IMR-90 (cell line): ENCODE measurements at regions not wholly inside any gene's neighbourhood (a gene's known extent, or its start where the extent isn't known, plus 50 kb on each side); places are given as distances from the start of the nearest gene placed in this dataset.
A peak's percentile ranks its signal among the peaks of the same experiment; 100 is the strongest.

Experiments used
- ATAC-seq: fragments of 200-7000 bp; cut with Tn5 transposase; 2 replicates; pipeline ENCODE4 v1.9.1; 2020; ENCODE audit warnings: low read depth, mild to moderate bottlenecking, moderate library complexity
- BruUV-seq: library from RNA; stranded (reverse); fragments of 400-500 nt; replicated peaks from 2 replicates; lab custom pipeline; 2021; lab: Mats Ljungman, UMichigan
- CTCF ChIA-PET: fragments of 300-600 bp; formaldehyde crosslinking; extraction: SDS; loops from one replicate; lab custom pipeline; 2021; ENCODE audit warnings: antibody characterized with exemption; lab: Yijun Ruan, JAX
- POLR2A ChIA-PET: fragments of 300-600 bp; sonication (Branson Sonifier 250); formaldehyde crosslinking; loops from one replicate; lab custom pipeline; 2022; ENCODE audit warnings: antibody characterized with exemption; ENCODE audit not compliant: unreplicated experiment; lab: Charles Lee
- DNase-seq: peaks from one replicate; pipeline ENCODE4 v3.0.0; 2013
- H2AFZ ChIP-seq: replicated peaks from 2 replicates; pipeline ENCODE3; 2013; ENCODE audit warnings: low read length, mild to moderate bottlenecking; ENCODE audit not compliant: poor library complexity
- H2AK5ac ChIP-seq: 2 replicates; pipeline ENCODE4 v1.6.1; 2013; ENCODE audit warnings: low read depth, low read length, inconsistent platforms
- H2AK9ac ChIP-seq: replicated peaks from 2 replicates; pipeline ENCODE3; 2013; ENCODE audit warnings: mild to moderate bottlenecking, low read depth, low read length, moderate library complexity; ENCODE audit not compliant: poor library complexity
- H2BK120ac ChIP-seq: 2 replicates; pipeline ENCODE4 v1.6.1; 2013; ENCODE audit warnings: low read depth, low read length, inconsistent platforms
- H2BK15ac ChIP-seq: 3 replicates; pipeline ENCODE4 v1.6.1; 2013; ENCODE audit warnings: low read depth, low read length, inconsistent platforms
- H2BK20ac ChIP-seq: 2 replicates; pipeline ENCODE4 v1.6.1; 2013; ENCODE audit warnings: low read depth, mild to moderate bottlenecking, inconsistent platforms, low read length, moderate library complexity
- H2BK5ac ChIP-seq: 2 replicates; pipeline ENCODE4 v1.6.1; 2013; ENCODE audit warnings: mild to moderate bottlenecking, low read depth, low read length, inconsistent platforms; ENCODE audit not compliant: poor library complexity, severe bottlenecking
- H3K14ac ChIP-seq: replicated peaks from 2 replicates; pipeline ENCODE4 v1.6.1; 2013; ENCODE audit warnings: low read depth, low read length, inconsistent platforms
- H3K18ac ChIP-seq: 2 replicates; pipeline ENCODE4 v1.6.1; 2013; ENCODE audit warnings: low read depth, low read length, control low read depth
- H3K23ac ChIP-seq: 2 replicates; pipeline ENCODE4 v1.6.1; 2013; ENCODE audit warnings: low read depth, low read length, inconsistent platforms
- H3K27ac ChIP-seq: 2 replicates; pipeline ENCODE4 v1.5.1; 2013; ENCODE audit warnings: mild to moderate bottlenecking, control low read depth, low read length; ENCODE audit not compliant: insufficient read depth
- H3K27me3 ChIP-seq: 2 replicates; pipeline ENCODE4 v1.6.1; 2013; ENCODE audit warnings: low read length; ENCODE audit not compliant: control insufficient read depth, insufficient read depth
- H3K36me3 ChIP-seq: 2 replicates; pipeline ENCODE4 v1.6.1; 2013; ENCODE audit warnings: low read length, mixed read lengths; ENCODE audit not compliant: control insufficient read depth, insufficient read depth
- H3K4ac ChIP-seq: 2 replicates; pipeline ENCODE4 v1.6.1; 2013; ENCODE audit warnings: low read depth, low read length, inconsistent platforms
- H3K4me1 ChIP-seq: 2 replicates; pipeline ENCODE4 v1.6.1; 2013; ENCODE audit warnings: low read length, mixed read lengths; ENCODE audit not compliant: control insufficient read depth, insufficient read depth
- H3K4me2 ChIP-seq: 2 replicates; pipeline ENCODE4 v1.6.1; 2013; ENCODE audit warnings: low read depth, mild to moderate bottlenecking, control low read depth, low read length, moderate library complexity
- H3K4me3 ChIP-seq: 2 replicates; pipeline ENCODE4 v1.5.1; 2013; ENCODE audit warnings: low read depth, mild to moderate bottlenecking, control low read depth, low read length, moderate library complexity; ENCODE audit not compliant: insufficient read depth
- H3K56ac ChIP-seq: 2 replicates; pipeline ENCODE4 v1.6.1; 2013; ENCODE audit warnings: low read length, inconsistent platforms; ENCODE audit not compliant: insufficient read depth; ENCODE audit errors: extremely low read depth
- H3K79me1 ChIP-seq, 2 experiments: 2 replicates each; pipeline ENCODE4 v1.6.1; 2013; ENCODE audit warnings: low read length in 2 of 2, inconsistent platforms in 1 of 2, low read depth in 1 of 2
- H3K9ac ChIP-seq: 2 replicates; pipeline ENCODE4 v1.6.1; 2013; ENCODE audit warnings: low read depth, low read length, control low read depth
- H3K9me1 ChIP-seq: 2 replicates; pipeline ENCODE4 v1.6.1; 2013; ENCODE audit warnings: low read length, inconsistent platforms; ENCODE audit not compliant: insufficient read depth
- H3K9me3 ChIP-seq: 2 replicates; pipeline ENCODE4 v1.6.1; 2013; ENCODE audit warnings: low read length; ENCODE audit not compliant: control insufficient read depth, insufficient read depth
- H4K20me1 ChIP-seq: 2 replicates; pipeline ENCODE4 v1.6.1; 2013; ENCODE audit warnings: low read length, inconsistent platforms; ENCODE audit not compliant: insufficient read depth
- H4K5ac ChIP-seq: 2 replicates; pipeline ENCODE4 v1.6.1; 2013; ENCODE audit warnings: mild to moderate bottlenecking, low read depth, low read length, control low read depth
- H4K8ac ChIP-seq, 2 experiments: 2 replicates each; pipeline ENCODE4 v1.6.1; 2013; ENCODE audit warnings: low read depth in 2 of 2, low read length in 2 of 2, control low read depth in 1 of 2, inconsistent platforms in 1 of 2
- H4K91ac ChIP-seq: 2 replicates; pipeline ENCODE4 v1.6.1; 2013; ENCODE audit warnings: low read depth, low read length, inconsistent platforms; ENCODE audit not compliant: insufficient read depth
- BHLHE40 ChIP-seq: fragments of 150-350 bp; IDR thresholded peaks from 2 replicates; pipeline ENCODE4 v1.6.1; 2016; ENCODE audit warnings: mild to moderate bottlenecking, low read depth, low read length
- CEBPB ChIP-seq: IDR thresholded peaks from 2 replicates; pipeline ENCODE4 v1.6.1; 2012; ENCODE audit warnings: low read depth, low read length, improper control_type of control experiment
- CHD1 ChIP-seq: IDR thresholded peaks from 2 replicates; pipeline ENCODE4 v1.6.1; 2012; ENCODE audit warnings: low read depth, low read length, improper control_type of control experiment
- FOS ChIP-seq: fragments of 150-350 bp; IDR thresholded peaks from 2 replicates; pipeline ENCODE4 v1.6.1; 2016; ENCODE audit warnings: low read depth, low read length
- MAFK ChIP-seq: IDR thresholded peaks from 2 replicates; pipeline ENCODE4 v1.6.1; 2012; ENCODE audit warnings: low read depth, low read length, improper control_type of control experiment
- MAZ ChIP-seq: IDR thresholded peaks from 2 replicates; pipeline ENCODE4 v1.6.1; 2012; ENCODE audit warnings: low read depth, mild to moderate bottlenecking, low read length, improper control_type of control experiment, moderate library complexity, borderline replicate concordance
- MXI1 ChIP-seq: IDR thresholded peaks from 2 replicates; pipeline ENCODE4 v1.6.1; 2012; ENCODE audit warnings: low read depth, mild to moderate bottlenecking, low read length, moderate library complexity, borderline replicate concordance
- NFE2L2 ChIP-seq: fragments of 150-350 bp; IDR thresholded peaks from 2 replicates; pipeline ENCODE4 v1.6.1; 2016; ENCODE audit warnings: low read depth, mild to moderate bottlenecking, low read length
- POLR2A ChIP-seq: IDR thresholded peaks from 2 replicates; pipeline ENCODE4 v1.6.1; 2012; ENCODE audit warnings: mild to moderate bottlenecking, low read depth, low read length
- RAD21 ChIP-seq: IDR thresholded peaks from 2 replicates; pipeline ENCODE4 v1.6.1; 2012; ENCODE audit warnings: low read length, improper control_type of control experiment
- RCOR1 ChIP-seq: IDR thresholded peaks from 2 replicates; pipeline ENCODE4 v1.6.1; 2012; ENCODE audit warnings: mild to moderate bottlenecking, low read length, improper control_type of control experiment; ENCODE audit not compliant: insufficient replicate concordance
- RFX5 ChIP-seq: IDR thresholded peaks from 2 replicates; pipeline ENCODE4 v1.8.0; 2012; ENCODE audit warnings: low read depth, mild to moderate bottlenecking, low read length, moderate library complexity
- SMC3 ChIP-seq: fragments of 150-350 bp; IDR thresholded peaks from 2 replicates; pipeline ENCODE4 v1.6.1; 2016; ENCODE audit warnings: low read depth, mild to moderate bottlenecking, antibody characterized with exemption, low read length, moderate library complexity
- WGBS, 2 experiments: methylation state at CpG; one replicate each; pipeline versions ENCODE4 v1.1.5 to v1.1.7; 2013; ENCODE audit warnings: missing lambda C conversion rate in 2 of 2; ENCODE audit not compliant: insufficient read length in 1 of 2; ENCODE audit errors: extremely low coverage in 2 of 2; 5-methylcytosine and 5-hydroxymethylcytosine counted together
- dilution Hi-C: fragments of 300-500 bp; cut with HindIII; formaldehyde crosslinking; loops from one replicate; pipeline ENCODE4 v1.14.3; 2018; ENCODE audit warnings: low sequenced_read_pairs; ENCODE audit not compliant: unreplicated experiment
- in situ Hi-C: fragments of 300-500 bp; cut with MboI; formaldehyde crosslinking; loops from 3 replicates; pipeline ENCODE4 v1.14.3; 2019; ENCODE audit warnings: low sequenced_read_pairs, inconsistent platforms, mixed read lengths
- intact Hi-C: fragments of 100-400 bp; cut with micrococcal nuclease; formaldehyde crosslinking; loops from 2 replicates; pipeline ENCODE4 v1.10.0; 2022
- TF ChIP-seq, protein P1 (sequence below): fragments of 150-350 bp; IDR thresholded peaks from 2 replicates; pipeline ENCODE4 v1.6.1; 2016; ENCODE audit warnings: low read depth, mild to moderate bottlenecking, low read length, moderate library complexity, borderline replicate concordance
- TF ChIP-seq, protein P2 (sequence below): fragments of 150-350 bp; IDR thresholded peaks from 2 replicates; pipeline ENCODE4 v1.6.1; 2017; ENCODE audit warnings: mild to moderate bottlenecking, antibody characterized with exemption, low read length, low read depth
- TF ChIP-seq, protein P3 (sequence below): conservative IDR thresholded peaks from 2 replicates; pipeline ENCODE4 v1.5.1; 2012; ENCODE audit warnings: mild to moderate bottlenecking, low read depth, low read length, improper control_type of control experiment

DNA sequence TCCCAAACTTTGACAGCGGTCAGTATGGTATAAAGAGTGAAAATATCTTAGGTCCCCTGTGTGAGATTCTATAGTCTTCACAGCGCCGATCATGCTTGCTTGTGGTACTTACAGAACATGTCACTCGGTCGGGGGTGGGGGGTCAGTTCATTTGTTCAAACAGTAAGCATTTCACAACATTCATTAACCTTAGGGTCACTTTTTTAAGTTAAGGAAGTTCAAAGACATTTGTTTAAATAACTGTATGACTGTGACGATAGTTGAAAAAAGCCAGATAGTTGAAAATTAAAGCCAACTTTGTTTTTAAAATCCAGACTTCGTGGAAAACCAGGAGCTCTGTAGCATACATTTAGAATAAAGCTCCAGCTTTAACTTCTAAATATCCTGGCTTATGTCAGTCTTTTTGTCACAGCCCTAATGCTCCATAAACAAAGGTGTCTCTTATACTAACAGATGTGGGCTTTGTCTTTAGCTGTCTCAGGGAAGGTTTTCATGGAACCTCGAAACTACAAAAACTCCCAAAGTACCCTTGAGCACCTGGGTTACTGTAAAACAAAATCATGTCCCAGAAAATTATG is 57.9 kb upstream of the PHACTR2 start:
- Histone ChIP-seq H3K18ac (peak overlapping the region; percentile 28; the same call in 1 of the 2 replicates), H3K4ac (no peak overlapping the region), H2BK15ac (no peak overlapping the region), H2AK5ac (no peak overlapping the region), H2BK120ac (no peak overlapping the region), H3K4me1 (peaks cover 15% of the 10 kb centered on the region), H3K23ac (no peak overlapping the region), H4K91ac (no peak overlapping the region), H3K4me3 (no peak overlapping the region), H3K56ac (no peak overlapping the region), H2BK20ac (peak overlapping the region; percentile 4; the same call in 1 of the 2 replicates), H3K79me1 (peaks cover 3 to 10% of the 10 kb centered on the region in 2 experiments; a peak in 1 of 4 replicates), H4K8ac (no peak overlapping the region), H3K14ac (no peak overlapping the region; the same call in 1 of the 2 replicates), H3K27ac (no peak overlapping the region), H3K9me3 (no peaks in the 10 kb centered on the region), H3K9me1 (peaks cover 12% of the 10 kb centered on the region), H3K36me3 (no peaks in the 10 kb centered on the region), H4K5ac (no peak overlapping the region), H2AFZ (no peak overlapping the region), H2BK5ac (no peak overlapping the region), H2AK9ac (no peak overlapping the region), H3K27me3 (no peaks in the 10 kb centered on the region), H3K4me2 (peak overlapping the region; percentile 63), H4K20me1 (no peaks in the 10 kb centered on the region), H3K9ac (no peak overlapping the region)
- POLR2A ChIA-PET = no interaction called here
- BruUV-seq = no TSS peak
- TF ChIP-seq MAZ (no peak), CEBPB (no peak), SMC3 (no peak), RCOR1 (no peak), MXI1 (no peak), RAD21 (no peak), RFX5 (no peak), POLR2A (no peak), BHLHE40 (no peak), NFE2L2 (no peak), FOS (no peak), MAFK (no peak), CHD1 (no peak)
- TF ChIP-seq, protein P1, sequence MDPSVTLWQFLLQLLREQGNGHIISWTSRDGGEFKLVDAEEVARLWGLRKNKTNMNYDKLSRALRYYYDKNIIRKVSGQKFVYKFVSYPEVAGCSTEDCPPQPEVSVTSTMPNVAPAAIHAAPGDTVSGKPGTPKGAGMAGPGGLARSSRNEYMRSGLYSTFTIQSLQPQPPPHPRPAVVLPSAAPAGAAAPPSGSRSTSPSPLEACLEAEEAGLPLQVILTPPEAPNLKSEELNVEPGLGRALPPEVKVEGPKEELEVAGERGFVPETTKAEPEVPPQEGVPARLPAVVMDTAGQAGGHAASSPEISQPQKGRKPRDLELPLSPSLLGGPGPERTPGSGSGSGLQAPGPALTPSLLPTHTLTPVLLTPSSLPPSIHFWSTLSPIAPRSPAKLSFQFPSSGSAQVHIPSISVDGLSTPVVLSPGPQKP = no peak
- TF ChIP-seq, protein P2, sequence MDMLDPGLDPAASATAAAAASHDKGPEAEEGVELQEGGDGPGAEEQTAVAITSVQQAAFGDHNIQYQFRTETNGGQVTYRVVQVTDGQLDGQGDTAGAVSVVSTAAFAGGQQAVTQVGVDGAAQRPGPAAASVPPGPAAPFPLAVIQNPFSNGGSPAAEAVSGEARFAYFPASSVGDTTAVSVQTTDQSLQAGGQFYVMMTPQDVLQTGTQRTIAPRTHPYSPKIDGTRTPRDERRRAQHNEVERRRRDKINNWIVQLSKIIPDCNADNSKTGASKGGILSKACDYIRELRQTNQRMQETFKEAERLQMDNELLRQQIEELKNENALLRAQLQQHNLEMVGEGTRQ = no peak
- TF ChIP-seq, protein P3, sequence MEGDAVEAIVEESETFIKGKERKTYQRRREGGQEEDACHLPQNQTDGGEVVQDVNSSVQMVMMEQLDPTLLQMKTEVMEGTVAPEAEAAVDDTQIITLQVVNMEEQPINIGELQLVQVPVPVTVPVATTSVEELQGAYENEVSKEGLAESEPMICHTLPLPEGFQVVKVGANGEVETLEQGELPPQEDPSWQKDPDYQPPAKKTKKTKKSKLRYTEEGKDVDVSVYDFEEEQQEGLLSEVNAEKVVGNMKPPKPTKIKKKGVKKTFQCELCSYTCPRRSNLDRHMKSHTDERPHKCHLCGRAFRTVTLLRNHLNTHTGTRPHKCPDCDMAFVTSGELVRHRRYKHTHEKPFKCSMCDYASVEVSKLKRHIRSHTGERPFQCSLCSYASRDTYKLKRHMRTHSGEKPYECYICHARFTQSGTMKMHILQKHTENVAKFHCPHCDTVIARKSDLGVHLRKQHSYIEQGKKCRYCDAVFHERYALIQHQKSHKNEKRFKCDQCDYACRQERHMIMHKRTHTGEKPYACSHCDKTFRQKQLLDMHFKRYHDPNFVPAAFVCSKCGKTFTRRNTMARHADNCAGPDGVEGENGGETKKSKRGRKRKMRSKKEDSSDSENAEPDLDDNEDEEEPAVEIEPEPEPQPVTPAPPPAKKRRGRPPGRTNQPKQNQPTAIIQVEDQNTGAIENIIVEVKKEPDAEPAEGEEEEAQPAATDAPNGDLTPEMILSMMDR = no peak
- dilution Hi-C loops (no loop called here), in situ Hi-C loops (no loop called here), intact Hi-C loops (no loop called here)
- no CpG with 5 or more reads among the region's 8 CpGs for WGBS, 2 experiments
- no peak for DNase-seq
- no peak for ATAC-seq
- CTCF ChIA-PET = interaction anchor here (1.0 kb wide), 1 partner anchor 41 kb away, joined by 3 read pairs; no protein-coding TSS in a partner anchor
